ENCODE measurements at regions not wholly inside any gene's neighbourhood (a gene's known extent, or its start where the extent isn't known, plus 50 kb on each side); places are given as distances from the start of the nearest gene placed in this dataset.

- H3K27ac Mint-ChIP-seq (ENCODE audit: unreplicated experiment) = no peak overlapping the region
- no peaks in the 10 kb centered on the region for H3K4me1 Mint-ChIP-seq (ENCODE audit: low read depth)
- no peaks in the 10 kb centered on the region for H3K36me3 Mint-ChIP-seq (ENCODE audit: low read depth)
- TF ChIP-seq CTCF (IDR thresholded peaks at IDR 0.05) = no peak
- no peak for DNase-seq (ENCODE audit: low spot score)
- H3K4me3 Mint-ChIP-seq (ENCODE audit: unreplicated experiment) = no peak overlapping the region
- no peaks in the 10 kb centered on the region for H3K9me3 Mint-ChIP-seq (ENCODE audit: low read depth)
- H3K27me3 Mint-ChIP-seq (ENCODE audit: low read depth) = peaks cover 3% of the 10 kb centered on the region
These were observed 481.9 kb downstream of the C6orf118 start for GRCh38 chr6:164827537-164827936.

GRCh38 chr6:164826831-164827468 is 482.5 kb downstream of the C6orf118 start:
- no peaks in the 10 kb centered on the region for H3K9me3 Mint-ChIP-seq (ENCODE audit: low read depth)
- TF ChIP-seq CTCF (IDR thresholded peaks at IDR 0.05) = no peak
- no peaks in the 10 kb centered on the region for H3K4me1 Mint-ChIP-seq (ENCODE audit: low read depth)
- DNase-seq (ENCODE audit: low spot score) = no peak
- H3K27ac Mint-ChIP-seq (ENCODE audit: unreplicated experiment) = no peak overlapping the region
- peaks cover 3% of the 10 kb centered on the region for H3K27me3 Mint-ChIP-seq (ENCODE audit: low read depth)
- no peaks in the 10 kb centered on the region for H3K36me3 Mint-ChIP-seq (ENCODE audit: low read depth)
- no peak overlapping the region for H3K4me3 Mint-ChIP-seq (ENCODE audit: unreplicated experiment)

- no peak overlapping the region for H3K27ac Mint-ChIP-seq (ENCODE audit: unreplicated experiment)
- no peaks in the 10 kb centered on the region for H3K4me1 Mint-ChIP-seq (ENCODE audit: low read depth)
- H3K27me3 Mint-ChIP-seq (ENCODE audit: low read depth) = peaks cover 3% of the 10 kb centered on the region
- H3K4me3 Mint-ChIP-seq (ENCODE audit: unreplicated experiment) = no peak overlapping the region
- no peaks in the 10 kb centered on the region for H3K36me3 Mint-ChIP-seq (ENCODE audit: low read depth)
- TF ChIP-seq CTCF (IDR thresholded peaks at IDR 0.05) = no peak
- no peaks in the 10 kb centered on the region for H3K9me3 Mint-ChIP-seq (ENCODE audit: low read depth)
- DNase-seq (ENCODE audit: low spot score) = no peak
These were observed 484.0 kb downstream of the C6orf118 start for GRCh38 chr6:164825386-164825785.

GRCh38 chr6:164817662-164818061 is 491.7 kb downstream of the C6orf118 start:
- no peak for DNase-seq (ENCODE audit: low spot score)
- Mint-ChIP-seq H3K27me3 (ENCODE audit: low read depth) (no peaks in the 10 kb centered on the region), H3K36me3 (ENCODE audit: low read depth) (no peaks in the 10 kb centered on the region), H3K4me3 (ENCODE audit: unreplicated experiment) (no peak overlapping the region), H3K27ac (ENCODE audit: unreplicated experiment) (no peak overlapping the region), H3K4me1 (ENCODE audit: low read depth) (no peaks in the 10 kb centered on the region), H3K9me3 (ENCODE audit: low read depth) (peaks cover 29% of the 10 kb centered on the region)
- no peak for TF ChIP-seq CTCF (IDR thresholded peaks at IDR 0.05)

GRCh38 chr6:164812706-164813105 is 496.7 kb downstream of the C6orf118 start:
- Mint-ChIP-seq H3K9me3 (ENCODE audit: low read depth) (peaks cover 46% of the 10 kb centered on the region), H3K27me3 (ENCODE audit: low read depth) (no peaks in the 10 kb centered on the region), H3K36me3 (ENCODE audit: low read depth) (no peaks in the 10 kb centered on the region), H3K4me3 (ENCODE audit: unreplicated experiment) (no peak overlapping the region), H3K27ac (ENCODE audit: unreplicated experiment) (no peak overlapping the region), H3K4me1 (ENCODE audit: low read depth) (no peaks in the 10 kb centered on the region)
- no peak for DNase-seq (ENCODE audit: low spot score)
- TF ChIP-seq CTCF (IDR thresholded peaks at IDR 0.05) = no peak
